ENCODE measurements at regions not wholly inside any gene's neighbourhood (a gene's known extent, or its start where the extent isn't known, plus 50 kb on each side); places are given as distances from the start of the nearest gene placed in this dataset.

GRCh38 chr13:85228692-85229091 is 570.5 kb downstream of the SLITRK6 start:
- TF ChIP-seq EZH2 (IDR thresholded peaks at IDR 0.05; ENCODE audit: insufficient read depth, poor library complexity, severe bottlenecking): no peak
- no peak for TF ChIP-seq EZH2phosphoT487 (IDR thresholded peaks at IDR 0.05; ENCODE audit: insufficient read depth, low read depth)
